ENCODE measurements at regions not wholly inside any gene's neighbourhood (a gene's known extent, or its start where the extent isn't known, plus 50 kb on each side); places are given as distances from the start of the nearest gene placed in this dataset.

GRCh38 chr13:111594606-111595005, 274.2 kb downstream of the TEX29 start:
- H3K27ac ChIP-seq = no peak overlapping the region
- TF ChIP-seq ZFX (IDR thresholded peaks at IDR 0.05; ENCODE audit: borderline replicate concordance) = no peak
- TF ChIP-seq, protein P1, sequence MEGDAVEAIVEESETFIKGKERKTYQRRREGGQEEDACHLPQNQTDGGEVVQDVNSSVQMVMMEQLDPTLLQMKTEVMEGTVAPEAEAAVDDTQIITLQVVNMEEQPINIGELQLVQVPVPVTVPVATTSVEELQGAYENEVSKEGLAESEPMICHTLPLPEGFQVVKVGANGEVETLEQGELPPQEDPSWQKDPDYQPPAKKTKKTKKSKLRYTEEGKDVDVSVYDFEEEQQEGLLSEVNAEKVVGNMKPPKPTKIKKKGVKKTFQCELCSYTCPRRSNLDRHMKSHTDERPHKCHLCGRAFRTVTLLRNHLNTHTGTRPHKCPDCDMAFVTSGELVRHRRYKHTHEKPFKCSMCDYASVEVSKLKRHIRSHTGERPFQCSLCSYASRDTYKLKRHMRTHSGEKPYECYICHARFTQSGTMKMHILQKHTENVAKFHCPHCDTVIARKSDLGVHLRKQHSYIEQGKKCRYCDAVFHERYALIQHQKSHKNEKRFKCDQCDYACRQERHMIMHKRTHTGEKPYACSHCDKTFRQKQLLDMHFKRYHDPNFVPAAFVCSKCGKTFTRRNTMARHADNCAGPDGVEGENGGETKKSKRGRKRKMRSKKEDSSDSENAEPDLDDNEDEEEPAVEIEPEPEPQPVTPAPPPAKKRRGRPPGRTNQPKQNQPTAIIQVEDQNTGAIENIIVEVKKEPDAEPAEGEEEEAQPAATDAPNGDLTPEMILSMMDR (IDR thresholded peaks at IDR 0.05) = no peak

GRCh38 chr13:111595276-111595675, 274.8 kb downstream of the TEX29 start:
- no peak overlapping the region for H3K27ac ChIP-seq
- TF ChIP-seq, protein P1 (IDR thresholded peaks at IDR 0.05) = no peak
- TF ChIP-seq ZFX (IDR thresholded peaks at IDR 0.05; ENCODE audit: borderline replicate concordance) = no peak

GRCh38 chr13:111595791-111596190, 275.3 kb downstream of the TEX29 start:
- no peak overlapping the region for H3K27ac ChIP-seq
- TF ChIP-seq, protein P1 (IDR thresholded peaks at IDR 0.05) = no peak
- no peak for TF ChIP-seq ZFX (IDR thresholded peaks at IDR 0.05; ENCODE audit: borderline replicate concordance)

- no peak for TF ChIP-seq ZFX (IDR thresholded peaks at IDR 0.05; ENCODE audit: borderline replicate concordance)
- TF ChIP-seq, protein P1 (IDR thresholded peaks at IDR 0.05) = no peak
Measured at GRCh38 chr13:111597191-111597611, 276.8 kb downstream of the TEX29 start.

GRCh38 chr13:111597618-111598017, 277.2 kb downstream of the TEX29 start:
- no peak for TF ChIP-seq ZFX (IDR thresholded peaks at IDR 0.05; ENCODE audit: borderline replicate concordance)
- TF ChIP-seq, protein P1 (IDR thresholded peaks at IDR 0.05) = no peak
- H3K27ac ChIP-seq = no peak overlapping the region

More at GRCh38 chr13:111597191-111597611, 276.8 kb downstream of the TEX29 start:
- H3K27ac ChIP-seq = no peak overlapping the region

DNA sequence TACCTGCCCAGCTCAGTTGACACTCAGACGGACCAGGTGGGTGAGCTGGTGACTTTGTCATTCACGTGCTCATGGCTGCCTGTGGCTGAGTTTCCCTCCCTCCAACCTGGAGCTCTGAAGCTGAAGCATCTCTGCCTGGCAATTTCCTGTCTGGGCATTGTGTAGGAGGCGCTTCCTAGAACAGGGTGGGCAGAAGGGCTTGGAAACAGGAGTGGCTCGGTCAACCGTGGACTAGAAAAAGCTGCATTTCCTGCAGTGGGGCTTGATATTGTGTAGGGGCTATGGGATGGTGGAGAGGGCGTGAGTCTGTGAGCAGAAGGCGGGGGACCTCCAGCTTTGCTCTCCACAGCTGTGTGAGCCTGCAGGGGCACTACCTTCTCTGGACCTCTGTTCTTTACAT, 278.3 kb downstream of the TEX29 start:
- no peak for TF ChIP-seq ZFX (IDR thresholded peaks at IDR 0.05; ENCODE audit: borderline replicate concordance)
- TF ChIP-seq, protein P1 (IDR thresholded peaks at IDR 0.05) = no peak
- H3K27ac ChIP-seq = no peak overlapping the region

- no peak overlapping the region for H3K27ac ChIP-seq
- TF ChIP-seq ZFX (IDR thresholded peaks at IDR 0.05; ENCODE audit: borderline replicate concordance) = no peak
Measured at GRCh38 chr13:111599791-111600190, 279.3 kb downstream of the TEX29 start.

DNA sequence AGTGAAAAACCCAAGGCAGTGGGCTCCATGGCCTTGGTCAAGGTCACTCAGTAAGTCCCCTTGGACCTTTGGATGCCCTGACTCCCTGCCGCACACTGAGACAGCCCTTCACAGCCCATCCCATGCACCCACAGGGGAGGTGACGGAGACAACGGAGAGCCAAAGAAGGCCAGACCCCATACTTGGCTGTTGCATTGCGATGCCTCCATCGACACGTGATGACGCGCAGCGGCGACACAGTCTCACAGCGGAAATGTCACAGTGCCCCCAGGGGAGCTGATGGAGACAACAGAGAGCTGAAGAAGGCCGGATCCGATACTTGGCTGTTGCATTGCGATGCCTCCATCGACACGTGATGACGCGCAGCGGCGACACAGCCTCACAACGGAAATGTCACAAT, 282.4 kb downstream of the TEX29 start:
- no peak for TF ChIP-seq ZFX (IDR thresholded peaks at IDR 0.05; ENCODE audit: borderline replicate concordance)
- TF ChIP-seq, protein P1 (IDR thresholded peaks at IDR 0.05) = no peak
- no peak overlapping the region for H3K27ac ChIP-seq
